Smooth muscle cell of the brain vasculature (primary cell): ENCODE measurements at regions not wholly inside any gene's neighbourhood (a gene's known extent, or its start where the extent isn't known, plus 50 kb on each side); places are given as distances from the start of the nearest gene placed in this dataset.

Source experiments
- DNase-seq: peaks from one replicate; pipeline ENCODE4 v3.0.0-alpha.2; 2012; ENCODE audit warnings: low read depth, low spot score

GRCh38 chr18:55886886-55887285 is 298.9 kb upstream of the TCF4 start:
- DNase-seq = no peak

- DNase-seq = no peak
These were observed 296.5 kb upstream of the TCF4 start for GRCh38 chr18:55884498-55884897.

- DNase-seq = no peak
These were observed 292.6 kb upstream of the TCF4 start for GRCh38 chr18:55880617-55881016.

- DNase-seq = no peak
These were observed 291.3 kb upstream of the TCF4 start for GRCh38 chr18:55879331-55879730.

- DNase-seq = no peak
These were observed 290.2 kb upstream of the TCF4 start for GRCh38 chr18:55878224-55878623.

- DNase-seq = no peak
These were observed 289.3 kb upstream of the TCF4 start for GRCh38 chr18:55877321-55877720.

GRCh38 chr18:55876254-55876653 is 288.3 kb upstream of the TCF4 start:
- DNase-seq = no peak

- DNase-seq = no peak
These were observed 287.4 kb upstream of the TCF4 start for GRCh38 chr18:55875371-55875901.

- no peak for DNase-seq
These were observed 281.8 kb upstream of the TCF4 start for GRCh38 chr18:55869556-55870501.

GRCh38 chr18:55868909-55869308 is 280.9 kb upstream of the TCF4 start:
- DNase-seq = no peak

GRCh38 chr18:55866886-55867285 is 278.9 kb upstream of the TCF4 start:
- DNase-seq = no peak

GRCh38 chr18:55866006-55866405 is 278.0 kb upstream of the TCF4 start:
- DNase-seq = no peak

- DNase-seq = no peak
These were observed 276.3 kb upstream of the TCF4 start for GRCh38 chr18:55864281-55864680.

- no peak for DNase-seq
These were observed 275.9 kb upstream of the TCF4 start for GRCh38 chr18:55863876-55864275.

GRCh38 chr18:55863391-55863706 is 275.4 kb upstream of the TCF4 start:
- no peak for DNase-seq

- no peak for DNase-seq
These were observed 274.9 kb upstream of the TCF4 start for GRCh38 chr18:55862693-55863390.

GRCh38 chr18:55861266-55861665 is 273.3 kb upstream of the TCF4 start:
- DNase-seq = no peak

GRCh38 chr18:55858661-55859515 is 270.9 kb upstream of the TCF4 start:
- DNase-seq = no peak

- no peak for DNase-seq
These were observed 270.0 kb upstream of the TCF4 start for GRCh38 chr18:55857956-55858355.

- DNase-seq = no peak
These were observed 269.4 kb upstream of the TCF4 start for GRCh38 chr18:55857409-55857808.

GRCh38 chr18:55856679-55857078 is 268.7 kb upstream of the TCF4 start:
- no peak for DNase-seq

- no peak for DNase-seq
These were observed 268.2 kb upstream of the TCF4 start for GRCh38 chr18:55856229-55856628.
